GM08714 (cell line): ENCODE measurements at regions not wholly inside any gene's neighbourhood (a gene's known extent, or its start where the extent isn't known, plus 50 kb on each side); places are given as distances from the start of the nearest gene placed in this dataset.

Source experiments
- H3K4me3 ChIP-seq: fragments of 200-500 bp; sonication (Bioruptor generic); 2 replicates; pipeline ENCODE4 v1.5.1; 2014; ENCODE audit warnings: mild to moderate bottlenecking, low read length, inconsistent platforms
- ZNF274 ChIP-seq: IDR thresholded peaks from 2 replicates; pipeline ENCODE4 v1.6.1; 2012; ENCODE audit warnings: mild to moderate bottlenecking, low read depth, low read length

DNA sequence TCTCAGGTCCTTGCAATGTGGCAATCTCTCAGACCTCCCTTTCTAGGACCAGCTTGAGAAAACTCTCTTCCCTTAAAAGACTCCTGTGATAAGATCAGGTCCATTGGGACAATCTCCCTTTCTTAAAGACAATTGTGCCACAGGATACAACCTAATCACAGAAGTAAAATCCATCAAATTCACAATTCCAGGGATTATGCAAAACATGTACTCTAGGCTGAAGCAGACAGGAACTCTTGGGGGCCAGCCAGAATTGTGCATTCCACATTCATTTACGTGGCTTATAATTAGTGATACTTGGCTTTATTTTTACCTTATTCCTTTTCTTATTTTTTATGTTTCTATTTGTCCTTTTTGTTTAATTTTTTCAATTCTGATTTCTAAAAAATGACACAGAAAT, 257.9 kb downstream of the KLF12 start:
- TF ChIP-seq ZNF274, result no peak
- H3K4me3 ChIP-seq, result no peak overlapping the region

- TF ChIP-seq ZNF274, result no peak
- no peak overlapping the region for H3K4me3 ChIP-seq
These were observed 260.0 kb downstream of the KLF12 start for GRCh38 chr13:73873940-73874830.

GRCh38 chr13:73872397-73872796, 261.8 kb downstream of the KLF12 start:
- H3K4me3 ChIP-seq, result no peak overlapping the region
- no peak for TF ChIP-seq ZNF274

DNA sequence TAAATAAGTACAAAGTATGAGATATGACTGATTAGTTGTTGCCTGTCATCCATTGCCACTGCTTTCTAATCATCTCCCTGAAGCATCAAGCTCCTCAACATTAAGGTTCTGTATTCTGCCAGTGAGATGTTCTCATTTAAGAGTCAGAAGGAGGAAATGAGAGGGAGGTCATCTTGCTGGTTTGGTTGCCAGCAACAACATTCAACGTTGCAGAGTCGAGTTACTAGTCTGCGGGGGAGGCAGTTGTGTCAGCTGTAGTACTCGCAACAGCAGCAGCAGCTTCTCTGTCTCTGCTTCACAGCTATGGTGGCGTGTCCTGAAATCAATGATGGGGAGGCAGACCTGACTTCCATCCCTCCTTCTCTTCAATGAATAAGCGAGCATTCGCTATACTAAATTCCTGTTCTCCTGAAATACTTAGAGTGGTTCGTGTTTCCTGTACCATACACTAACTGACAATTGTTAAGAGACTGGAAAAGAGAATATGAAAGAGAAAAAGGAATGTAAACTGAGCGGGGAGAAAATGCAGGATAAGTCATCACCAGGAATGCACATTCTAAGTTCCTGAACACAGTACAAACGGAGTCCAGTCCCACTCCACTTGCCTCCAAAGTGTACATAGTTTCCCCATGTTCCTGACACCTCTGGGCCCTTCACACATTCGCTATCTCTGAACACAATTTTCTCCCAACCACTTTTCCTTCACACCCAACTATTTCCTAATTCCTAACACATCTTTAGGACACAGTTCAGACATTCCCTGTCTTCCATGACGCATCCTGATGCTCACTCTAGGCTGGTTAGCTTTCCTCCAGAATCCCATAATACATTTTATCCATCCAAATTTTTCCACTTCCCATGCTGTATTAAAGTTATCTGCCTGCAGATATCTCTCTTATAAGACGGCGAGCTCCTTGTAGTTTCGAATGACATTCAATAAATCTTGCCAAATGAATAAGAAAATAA, 263.0 kb downstream of the KLF12 start:
- H3K4me3 ChIP-seq, result no peak overlapping the region
- no peak for TF ChIP-seq ZNF274

- no peak for TF ChIP-seq ZNF274
- H3K4me3 ChIP-seq, result no peak overlapping the region
These were observed 264.0 kb downstream of the KLF12 start for GRCh38 chr13:73870036-73870741.

GRCh38 chr13:73865027-73865426, 269.2 kb downstream of the KLF12 start:
- no peak for TF ChIP-seq ZNF274
- H3K4me3 ChIP-seq, result no peak overlapping the region

DNA sequence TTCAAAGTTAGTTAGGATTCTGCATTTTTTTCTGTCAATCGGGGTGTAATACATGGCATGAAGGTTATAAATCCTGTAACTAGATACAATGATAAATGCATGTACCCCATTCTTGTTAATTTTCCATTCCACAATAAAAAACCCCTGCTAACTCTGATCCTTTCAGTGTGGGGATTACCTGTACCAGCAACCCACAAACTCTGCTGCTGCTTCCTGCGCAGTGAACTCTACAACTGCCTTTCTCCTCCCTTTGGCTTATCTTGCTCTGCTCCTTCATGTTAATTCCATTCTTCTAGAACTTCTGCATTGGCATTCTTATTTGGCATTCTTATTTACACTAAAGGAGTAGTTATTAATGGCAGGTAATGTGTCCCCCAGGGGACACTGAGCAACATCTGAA, 273.1 kb downstream of the KLF12 start:
- H3K4me3 ChIP-seq, result no peak overlapping the region
- no peak for TF ChIP-seq ZNF274

- no peak for TF ChIP-seq ZNF274
- H3K4me3 ChIP-seq, result no peak overlapping the region
These were observed 273.7 kb downstream of the KLF12 start for GRCh38 chr13:73860501-73860900.

DNA sequence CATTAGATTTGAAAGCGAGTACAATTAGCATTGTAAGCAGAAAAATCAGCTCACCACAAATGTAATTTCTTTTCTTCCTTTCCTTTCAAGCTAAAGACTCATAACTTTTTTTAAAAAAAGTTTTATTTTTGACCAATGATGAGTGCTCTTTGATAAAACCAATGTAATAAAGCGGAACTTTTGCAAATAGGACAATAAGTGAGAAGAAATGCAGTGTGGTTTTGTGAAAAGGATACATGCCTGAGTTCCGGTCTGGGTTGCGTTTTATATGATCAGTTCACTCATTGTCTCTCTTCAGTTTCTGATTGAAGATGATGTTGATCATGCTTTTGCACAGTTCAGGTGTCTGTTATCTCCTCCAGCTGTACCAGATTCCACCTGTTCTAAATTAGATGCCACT, 274.4 kb downstream of the KLF12 start:
- TF ChIP-seq ZNF274, result no peak
- no peak overlapping the region for H3K4me3 ChIP-seq

DNA sequence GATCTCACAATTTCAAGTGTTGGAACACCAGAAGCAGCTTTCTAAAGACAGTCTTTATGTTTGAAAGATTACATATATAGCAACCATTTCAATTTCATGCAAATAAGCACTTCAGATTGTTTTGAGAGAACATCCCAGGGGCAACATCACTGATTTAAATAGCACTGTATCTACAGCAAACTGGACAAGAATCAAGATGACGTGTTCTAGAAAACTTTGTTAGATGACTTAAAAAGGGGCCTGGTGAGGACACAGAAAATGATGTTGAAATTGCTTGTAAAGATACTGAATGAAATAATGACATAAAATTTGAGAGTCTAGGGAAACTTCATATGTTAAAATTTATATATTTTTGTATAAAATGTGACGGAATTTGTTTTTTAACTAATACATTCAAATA, 277.1 kb downstream of the KLF12 start:
- TF ChIP-seq ZNF274, result no peak
- no peak overlapping the region for H3K4me3 ChIP-seq

DNA sequence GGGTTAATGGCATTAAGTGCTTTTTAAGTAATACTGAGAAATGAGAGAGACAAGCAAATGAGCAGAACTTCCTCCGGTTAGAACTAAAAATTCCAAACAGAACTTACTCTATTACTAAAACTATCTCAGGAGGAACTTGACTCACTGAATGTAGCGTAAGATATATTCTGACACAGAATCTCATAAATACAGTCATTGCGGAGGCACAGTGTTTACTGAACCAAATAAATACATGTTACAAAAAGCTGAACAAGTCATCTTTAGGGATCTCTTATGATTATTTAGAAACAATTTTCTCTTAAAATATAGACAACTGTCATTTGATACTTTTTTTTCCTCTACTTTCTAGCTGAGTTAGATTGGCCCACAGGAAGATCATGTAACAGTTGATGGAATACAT, 283.1 kb downstream of the KLF12 start:
- TF ChIP-seq ZNF274, result no peak
- H3K4me3 ChIP-seq, result no peak overlapping the region

- TF ChIP-seq ZNF274, result no peak
- H3K4me3 ChIP-seq, result no peak overlapping the region
These were observed 283.9 kb downstream of the KLF12 start for GRCh38 chr13:73850104-73850873.

- no peak overlapping the region for H3K4me3 ChIP-seq
- TF ChIP-seq ZNF274, result no peak
These were observed 284.9 kb downstream of the KLF12 start for GRCh38 chr13:73849292-73849691.
